HG03558 (cell line): ENCODE measurements at regions not wholly inside any gene's neighbourhood (a gene's known extent, or its start where the extent isn't known, plus 50 kb on each side); places are given as distances from the start of the nearest gene placed in this dataset.

Experiments used
- ATAC-seq: cut with Tn5 transposase; IDR thresholded peaks from one replicate; pipeline ENCODE4 v1.9.1; 2021; ENCODE audit warnings: moderate number of reproducible peaks; ENCODE audit not compliant: unreplicated experiment; ENCODE audit errors: extremely low read depth

DNA sequence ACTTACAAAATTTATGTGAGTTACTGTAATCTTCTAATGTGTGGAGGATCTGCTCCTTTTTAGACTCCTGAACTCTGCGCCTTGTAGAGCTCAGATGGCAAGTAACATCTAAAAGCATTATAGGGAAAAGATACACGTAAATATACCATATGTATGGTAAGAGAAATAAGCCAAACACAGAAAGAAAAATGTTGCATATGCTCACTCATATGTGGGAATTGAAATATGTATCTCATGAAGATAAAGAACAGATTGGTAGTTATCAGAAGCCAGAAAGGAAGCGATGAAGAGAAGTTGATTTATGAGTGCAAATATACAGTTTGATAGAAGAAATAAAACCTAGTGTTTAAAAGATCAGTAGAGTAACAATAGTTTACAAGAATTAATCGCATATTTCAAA is 815.0 kb upstream of the MAN1A1 start:
- ATAC-seq = no peak

DNA sequence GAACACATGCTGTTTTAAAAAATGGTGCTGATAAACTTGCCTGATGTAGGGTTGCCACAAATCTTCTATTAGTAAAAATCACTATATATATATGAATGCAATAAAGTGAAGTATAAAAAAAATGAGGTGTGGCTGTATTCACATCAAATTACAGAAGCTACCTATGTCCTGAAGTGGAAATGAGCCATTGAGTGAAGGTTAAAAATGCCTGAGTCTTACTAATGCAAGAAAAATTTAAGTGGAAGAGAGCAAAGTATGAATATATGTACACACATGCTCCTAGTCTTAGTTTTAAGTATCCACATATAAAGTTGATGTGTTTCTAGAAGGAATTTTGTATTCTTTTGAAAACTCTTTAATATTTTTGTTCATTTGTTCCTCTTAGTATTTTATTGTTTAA is 808.3 kb upstream of the MAN1A1 start:
- no peak for ATAC-seq

DNA sequence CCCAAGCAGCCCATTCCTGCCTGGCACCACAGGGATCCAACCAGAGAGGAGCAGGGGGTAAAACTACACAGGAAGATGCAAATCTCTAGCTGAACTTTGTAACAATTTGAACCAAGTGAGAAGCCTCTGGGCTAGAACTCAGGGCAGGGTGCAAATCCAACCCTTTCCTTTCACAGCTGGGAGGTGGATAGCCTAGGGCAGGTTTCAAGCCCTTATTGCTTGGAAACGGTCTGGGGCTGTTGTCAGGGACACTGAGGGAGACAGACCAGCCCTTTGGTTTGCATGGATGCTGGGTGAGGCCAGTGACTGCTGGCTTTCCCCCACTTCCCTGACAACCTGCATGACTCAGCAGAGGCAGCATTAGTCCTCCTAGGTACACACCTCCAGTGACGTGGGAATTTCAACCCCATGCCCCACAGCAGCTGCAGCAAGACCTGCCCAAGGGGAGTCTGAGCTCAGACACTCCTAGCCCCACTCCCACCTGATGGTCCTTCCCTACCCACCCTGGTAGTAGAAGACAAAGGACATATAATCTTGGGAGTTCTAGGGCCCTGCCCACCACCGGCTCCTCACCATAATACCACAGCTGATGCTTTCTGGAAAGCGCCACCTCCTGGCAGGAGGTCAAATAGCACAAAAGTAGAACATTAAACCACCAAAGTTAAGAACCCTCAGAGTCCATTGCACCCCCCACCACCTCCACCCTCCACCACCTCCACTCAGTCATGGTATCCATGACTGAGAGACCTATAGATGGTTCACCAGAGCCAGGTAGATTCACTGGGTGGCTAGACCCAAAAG is 797.7 kb upstream of the MAN1A1 start:
- no peak for ATAC-seq

DNA sequence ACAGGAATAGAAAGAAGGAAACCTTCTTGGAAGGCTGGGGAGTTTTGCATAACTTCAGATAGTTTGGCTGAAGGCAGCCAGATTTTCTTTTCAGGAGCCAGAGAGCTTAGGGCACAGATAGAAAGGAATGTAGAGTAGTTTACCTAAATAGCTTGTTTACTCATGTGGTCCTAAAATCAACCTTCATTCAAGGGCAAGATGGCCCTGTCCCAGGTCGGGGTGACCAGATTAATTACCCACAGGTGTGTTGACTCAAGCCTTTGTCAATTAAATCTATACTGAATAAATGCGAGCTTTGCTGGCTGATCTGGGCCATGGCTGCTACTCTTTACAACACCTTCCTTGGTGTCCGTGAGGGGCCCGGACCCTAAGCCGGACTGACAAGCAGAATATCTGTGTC is 792.0 kb upstream of the MAN1A1 start:
- ATAC-seq = no peak

DNA sequence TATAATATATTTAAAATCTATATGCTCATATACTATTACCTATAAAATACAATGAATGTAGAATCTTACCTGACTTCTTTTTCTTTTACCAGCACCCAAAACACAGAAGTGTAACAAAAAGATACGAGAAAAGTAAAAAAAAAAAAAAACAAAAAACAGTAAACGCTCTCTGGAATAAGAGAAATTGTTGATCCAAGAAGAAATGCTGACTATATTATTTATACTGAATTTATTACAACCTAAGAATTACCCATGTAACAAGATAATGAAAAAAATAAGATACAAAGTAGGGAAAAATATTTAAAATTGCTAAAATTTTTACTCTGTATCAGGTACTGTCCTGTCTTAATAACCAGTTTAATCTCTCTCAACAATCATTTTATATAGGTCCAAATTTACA is 787.9 kb upstream of the MAN1A1 start:
- no peak for ATAC-seq

DNA sequence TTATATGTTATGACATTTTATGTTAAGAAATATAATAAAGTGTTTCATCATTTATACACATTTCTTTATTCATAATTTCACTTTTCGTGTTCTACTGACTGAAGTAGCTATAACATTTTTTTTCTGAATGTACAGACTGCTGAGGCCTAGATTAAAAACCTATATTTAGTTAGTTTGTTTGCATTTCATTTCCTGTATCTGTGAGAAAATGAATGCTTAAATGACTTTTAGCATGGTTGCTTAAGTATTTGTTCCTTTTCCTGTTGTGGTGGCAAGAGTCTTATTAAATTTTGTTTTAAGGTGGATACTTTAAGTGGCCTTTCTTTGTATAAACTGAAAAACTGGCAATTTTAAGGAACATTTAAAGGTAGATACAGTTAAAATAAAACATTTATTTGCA is 779.7 kb upstream of the MAN1A1 start:
- ATAC-seq = no peak

DNA sequence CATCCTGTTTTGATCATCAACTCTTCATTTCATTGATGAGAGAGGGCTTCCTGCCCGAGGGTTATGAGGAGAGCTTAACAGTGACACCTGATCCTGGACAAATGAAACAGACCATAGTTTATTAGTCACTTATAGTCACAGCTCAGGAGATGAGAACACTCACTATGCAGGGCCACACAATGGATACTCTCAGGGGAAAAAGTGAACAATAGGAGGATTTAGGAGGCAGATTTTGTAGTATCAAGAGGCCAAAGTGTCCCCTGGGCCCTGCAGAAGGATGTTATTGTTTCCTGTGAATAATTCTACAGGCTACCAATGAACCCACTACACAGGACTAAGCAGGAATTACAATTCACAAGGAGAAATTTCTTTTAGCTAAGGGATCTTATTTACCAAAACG is 772.8 kb upstream of the MAN1A1 start:
- no peak for ATAC-seq

DNA sequence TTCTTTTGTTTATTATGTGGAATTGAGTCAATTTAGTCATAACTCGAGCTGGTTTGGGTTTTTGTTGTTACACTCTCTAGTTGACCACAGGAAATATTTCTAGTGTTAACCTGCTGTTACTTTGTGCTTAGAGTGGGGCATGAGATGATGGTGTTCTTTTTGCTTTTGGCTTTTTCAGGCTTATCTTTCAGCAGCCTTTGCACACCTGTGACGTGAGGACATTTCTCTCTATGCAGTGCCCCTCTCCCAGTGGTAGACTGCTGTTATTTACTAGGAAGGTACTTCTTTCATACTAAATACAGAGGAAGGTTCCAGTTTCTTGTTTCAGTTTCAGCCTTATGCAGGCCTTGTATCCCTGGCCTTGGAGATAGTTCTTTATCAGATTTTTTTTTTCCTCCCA is 766.8 kb upstream of the MAN1A1 start:
- ATAC-seq = no peak

DNA sequence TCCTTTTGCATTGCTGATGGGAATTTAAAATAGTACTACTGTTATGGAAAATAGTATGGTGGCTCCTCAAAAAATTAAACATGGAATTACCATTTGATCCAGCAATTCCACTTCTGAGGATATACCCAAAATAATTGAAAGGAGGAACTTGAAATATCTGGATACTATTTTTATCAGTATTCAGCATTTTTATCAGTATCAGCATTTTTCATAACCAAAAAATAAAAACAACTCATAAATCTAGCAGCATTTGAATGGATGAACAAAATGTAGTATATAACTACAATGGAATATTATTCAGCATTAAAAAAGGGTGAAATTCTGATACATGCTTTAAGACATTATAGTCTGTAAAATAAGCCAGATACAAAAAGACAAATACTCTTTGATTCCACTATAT is 763.4 kb upstream of the MAN1A1 start:
- ATAC-seq = no peak

DNA sequence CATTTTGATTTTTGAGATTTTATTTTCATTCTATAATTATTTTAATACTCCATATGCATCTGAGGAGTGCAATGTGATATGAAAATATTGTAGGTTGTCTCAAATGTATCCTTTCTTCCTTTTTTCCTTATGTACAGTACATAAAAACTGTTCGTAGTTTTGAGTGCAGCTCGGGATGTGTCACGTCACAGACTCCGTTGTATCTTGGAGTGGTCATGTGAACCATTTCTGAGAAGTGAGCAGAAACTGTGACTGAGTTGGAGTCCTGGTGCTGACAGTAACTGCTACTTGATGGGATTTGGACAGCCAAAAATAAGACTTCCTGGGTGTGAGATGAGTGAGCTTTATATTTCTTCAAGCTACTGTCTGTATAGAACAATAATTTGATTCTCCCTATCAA is 761.4 kb upstream of the MAN1A1 start:
- no peak for ATAC-seq

DNA sequence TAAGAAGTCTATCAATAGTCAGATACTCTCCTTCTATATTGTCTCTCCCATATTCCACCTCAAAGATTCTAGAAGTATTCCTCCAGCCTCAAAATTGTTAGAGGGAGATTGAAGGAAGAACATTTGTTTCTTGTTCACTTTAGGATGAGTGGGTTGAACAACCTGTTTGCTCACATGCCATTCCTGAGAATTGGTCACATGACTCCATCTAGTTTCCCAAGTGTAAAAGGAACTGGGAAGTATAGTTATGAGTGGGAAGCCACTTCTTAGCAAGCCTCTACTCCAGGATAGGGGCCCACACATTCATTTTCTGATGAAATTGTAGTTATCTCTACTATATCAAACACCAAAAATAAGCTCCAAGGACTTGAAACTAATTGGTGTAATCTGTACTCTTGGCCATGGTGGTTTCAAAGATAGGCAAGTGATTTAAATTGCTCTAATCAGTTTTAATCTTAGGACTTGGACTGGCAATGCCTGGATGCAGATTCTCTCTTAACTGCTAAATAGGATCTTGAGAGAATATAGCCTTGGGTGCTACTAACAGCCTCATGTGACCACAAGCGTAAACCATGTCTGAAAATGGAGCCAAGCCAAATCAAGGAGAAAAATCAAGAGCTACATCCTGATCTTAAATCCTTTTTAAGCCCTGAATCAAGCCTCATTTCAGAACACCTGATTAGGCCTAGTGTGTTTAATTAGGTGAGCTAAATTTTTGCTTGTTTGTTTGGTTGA is 758.7 kb upstream of the MAN1A1 start:
- ATAC-seq = no peak

DNA sequence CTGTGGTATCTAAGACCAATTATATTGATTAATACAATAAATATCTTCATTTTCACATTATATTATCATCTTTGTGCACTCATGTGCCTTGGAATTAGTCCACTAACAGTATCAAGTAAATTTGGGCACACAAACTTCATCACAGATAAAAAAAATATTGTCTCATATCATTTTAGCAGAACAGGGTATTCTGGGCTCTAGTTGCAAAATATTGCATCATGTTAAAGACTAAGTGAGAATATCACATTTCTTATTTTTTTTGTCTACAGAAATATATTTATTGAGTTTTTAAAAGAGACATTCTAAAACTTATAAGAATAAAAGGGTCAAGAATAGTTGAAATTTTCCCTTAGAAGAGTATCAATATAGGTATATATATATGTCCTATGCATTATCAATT is 754.1 kb upstream of the MAN1A1 start:
- ATAC-seq = no peak

DNA sequence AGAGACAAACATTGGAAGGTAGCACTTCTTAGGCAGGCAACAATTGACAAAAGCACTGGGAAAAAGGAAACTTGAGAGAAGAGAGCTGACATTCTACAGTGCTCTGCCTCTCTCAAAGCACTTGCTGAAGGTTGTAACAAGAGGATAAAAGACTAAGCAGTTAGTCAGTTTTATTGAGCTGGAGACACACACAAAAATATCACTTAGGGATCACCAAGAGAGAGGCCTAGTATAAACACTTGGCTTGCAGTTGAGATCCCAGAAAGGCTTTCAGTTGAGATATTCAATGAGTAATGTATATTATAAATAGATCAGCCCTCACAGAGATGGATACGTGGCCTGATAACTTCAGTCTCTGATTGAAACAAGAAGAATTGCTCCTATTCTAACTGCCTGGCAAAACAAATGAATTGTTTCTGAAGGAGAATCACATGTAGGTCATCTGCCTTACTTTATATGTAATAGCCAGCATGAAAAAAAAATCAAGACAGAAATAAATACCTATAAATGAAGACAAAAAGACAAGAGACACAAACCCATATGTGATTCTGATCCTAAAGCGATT is 747.2 kb upstream of the MAN1A1 start:
- ATAC-seq = no peak

DNA sequence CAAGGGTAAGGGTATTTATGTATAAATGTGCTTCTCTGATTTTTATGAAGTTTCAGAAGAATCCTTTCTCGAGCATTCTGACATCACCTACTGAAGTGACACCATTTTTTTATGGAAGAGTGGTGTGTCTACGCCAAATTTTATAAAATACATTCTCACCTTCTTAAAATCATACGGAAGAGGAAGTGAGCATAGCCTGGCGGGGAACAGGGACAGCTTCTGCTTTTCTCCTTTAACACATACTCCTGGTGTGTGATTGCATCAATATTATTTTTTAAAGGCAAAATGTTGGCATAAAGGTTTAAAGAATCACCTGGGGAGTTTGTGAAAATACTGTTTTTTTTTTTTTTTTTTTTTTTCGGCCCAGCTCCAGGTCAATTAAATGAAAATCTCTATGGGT is 733.6 kb upstream of the MAN1A1 start:
- no peak for ATAC-seq

DNA sequence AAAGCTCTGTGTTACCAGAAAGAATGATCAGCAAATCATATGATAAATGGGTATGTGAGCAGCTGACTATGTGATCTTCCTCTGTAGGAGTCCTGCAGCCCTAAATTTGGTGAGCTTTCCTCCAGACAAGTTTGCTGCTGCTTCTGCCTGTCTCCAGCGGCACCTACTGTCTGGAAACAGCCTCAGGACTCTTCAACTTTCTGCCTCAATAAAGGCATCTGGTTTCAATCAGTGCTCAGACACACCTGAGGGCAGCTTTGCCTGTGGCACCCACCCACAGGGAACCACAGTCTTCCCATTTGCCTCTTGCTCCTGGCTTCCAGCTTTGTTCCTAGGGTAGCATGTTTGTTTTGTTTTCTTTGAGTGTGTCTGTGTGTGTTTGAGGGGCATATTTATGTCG is 727.9 kb upstream of the MAN1A1 start:
- ATAC-seq = no peak

DNA sequence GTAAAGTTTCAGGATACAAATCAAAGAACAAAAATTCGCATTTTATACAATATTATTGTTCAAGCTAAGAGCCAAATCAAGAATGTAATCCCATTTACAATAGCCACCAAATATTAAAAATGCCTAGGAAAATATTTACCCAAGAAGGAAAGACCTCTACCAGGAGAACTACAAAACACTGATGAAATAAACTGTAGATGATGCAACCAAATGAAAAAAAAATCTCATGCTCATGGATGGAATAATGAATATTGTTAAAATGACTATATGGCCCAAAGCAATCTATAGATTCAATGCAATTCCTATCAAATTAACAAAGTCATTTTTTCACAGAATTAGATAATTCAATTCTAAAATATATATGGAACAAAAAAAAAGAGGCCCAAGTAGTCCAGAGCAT is 708.8 kb upstream of the MAN1A1 start:
- no peak for ATAC-seq

DNA sequence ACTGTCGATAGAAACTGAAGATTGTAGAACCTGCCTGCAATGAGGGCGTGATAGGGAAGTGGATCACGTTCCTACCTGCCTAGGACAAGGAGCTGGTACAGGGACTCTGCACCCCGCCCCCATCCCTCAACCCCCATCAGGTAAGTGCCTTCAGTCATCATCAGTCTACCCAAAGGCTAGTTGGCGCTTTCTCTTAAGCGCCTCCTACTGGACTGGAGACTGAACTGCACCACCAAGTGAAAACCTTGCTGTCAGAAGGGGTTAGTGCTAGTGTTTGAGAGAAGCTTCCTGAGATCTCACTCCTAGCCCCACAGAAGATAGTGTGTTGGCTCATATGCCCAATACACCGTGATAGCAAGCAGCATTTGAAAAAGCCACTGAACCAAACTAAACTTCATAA is 706.5 kb upstream of the MAN1A1 start:
- ATAC-seq = no peak

DNA sequence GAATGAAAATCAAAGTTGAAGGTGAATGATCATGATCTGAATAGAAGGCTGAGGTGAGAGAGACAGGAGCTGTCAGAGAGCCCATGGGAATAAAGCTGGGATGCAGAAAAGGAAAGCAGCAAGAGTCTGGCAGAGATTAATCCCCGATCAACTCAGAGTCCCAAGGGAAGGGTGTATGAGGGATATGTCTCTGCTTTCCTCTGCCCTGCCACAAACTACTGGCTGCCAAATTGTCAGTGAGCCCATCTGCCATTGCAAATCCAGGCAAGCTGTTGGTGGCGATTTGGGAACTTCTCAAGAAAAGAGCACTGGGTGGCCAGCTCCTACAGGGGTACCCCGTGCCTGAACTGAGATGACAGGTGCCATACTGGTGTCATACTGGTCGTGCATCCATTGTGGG is 705.5 kb upstream of the MAN1A1 start:
- no peak for ATAC-seq

DNA sequence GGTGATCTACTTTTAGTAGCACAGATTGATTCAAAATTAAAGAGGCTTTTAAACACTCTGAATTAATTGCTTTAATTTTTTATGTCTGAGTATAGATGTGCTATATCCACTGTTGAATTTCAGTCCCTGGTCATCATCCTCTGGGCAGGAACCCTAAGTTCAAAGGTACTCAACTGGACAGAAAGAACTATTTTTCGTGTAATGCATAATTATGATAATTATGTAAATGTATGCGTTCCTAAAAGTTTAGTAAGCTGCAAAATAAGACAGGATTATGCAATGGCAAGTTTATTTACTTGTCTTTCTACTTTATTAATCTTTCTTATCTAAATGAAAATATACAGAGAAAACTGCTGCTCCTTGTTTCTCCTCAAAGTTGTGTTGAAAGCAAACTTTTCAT is 690.1 kb upstream of the MAN1A1 start:
- ATAC-seq = no peak

DNA sequence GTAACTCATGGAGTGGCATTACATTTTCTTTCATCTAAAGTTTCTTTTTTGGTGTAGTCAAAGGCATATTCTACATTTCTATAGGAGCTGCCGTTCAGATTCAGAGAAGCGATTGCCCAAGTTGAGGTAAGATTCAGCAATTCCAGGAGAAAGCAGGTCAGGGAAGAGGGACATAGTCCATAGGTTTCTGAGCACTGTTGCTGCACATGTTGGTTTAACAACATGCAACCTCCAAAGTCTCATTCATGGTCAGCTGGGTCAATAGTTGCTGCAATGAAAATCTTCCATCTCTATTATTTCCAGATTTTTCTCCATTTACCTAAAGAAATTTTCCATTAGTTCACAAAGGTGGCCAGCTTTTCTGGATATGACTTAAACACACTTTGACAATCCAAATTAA is 682.3 kb upstream of the MAN1A1 start:
- ATAC-seq = no peak

DNA sequence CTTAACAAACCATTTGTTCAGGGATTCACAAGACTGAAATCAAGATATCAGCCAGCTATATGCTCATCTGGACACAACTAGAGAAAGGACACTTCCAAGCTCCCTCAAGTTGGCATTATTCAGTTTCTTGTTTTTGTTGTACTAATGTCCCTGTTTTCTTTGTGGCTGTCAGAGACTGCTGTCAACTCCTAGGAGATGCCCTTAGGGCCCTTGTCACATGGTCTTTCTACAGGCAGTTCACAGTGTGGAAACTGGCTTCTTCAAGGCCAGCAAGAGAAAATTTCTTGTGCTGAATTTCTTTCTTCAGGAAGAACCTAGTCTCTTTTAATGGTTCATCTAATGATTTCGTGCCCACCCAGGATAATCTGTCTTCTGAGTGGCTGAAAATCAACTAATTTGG is 677.2 kb upstream of the MAN1A1 start:
- ATAC-seq = no peak

DNA sequence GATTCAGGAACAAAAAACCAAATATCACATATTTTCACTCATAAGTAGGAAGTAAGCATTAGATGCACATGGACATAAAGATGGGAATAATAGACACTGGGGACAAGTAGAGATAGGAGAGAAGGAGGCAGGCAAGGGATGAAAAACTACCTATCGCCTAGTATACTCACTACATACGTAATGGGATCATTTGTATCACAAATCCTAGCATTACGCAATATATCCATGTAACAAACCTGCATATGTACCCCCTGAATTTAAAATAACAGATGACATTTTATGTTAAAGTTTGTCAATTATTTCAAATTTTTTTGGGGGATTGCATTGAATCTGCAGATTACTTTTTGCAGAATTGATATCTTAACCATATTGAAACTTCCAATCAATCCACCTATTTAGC is 660.5 kb upstream of the MAN1A1 start:
- no peak for ATAC-seq
